GM18858 (cell line): ENCODE measurements at regions not wholly inside any gene's neighbourhood (a gene's known extent, or its start where the extent isn't known, plus 50 kb on each side); places are given as distances from the start of the nearest gene placed in this dataset.
A peak's percentile ranks its signal among the peaks of the same experiment; 100 is the strongest.
"Not testable (repeated sequence)": the region's sequence is repeated elsewhere in the genome, so short reads cannot be mapped to it uniquely, and the experiment has no call there.

Experiments used
- ATAC-seq: cut with Tn5 transposase; IDR thresholded peaks from one replicate; pipeline ENCODE4 v1.9.1; 2021; ENCODE audit not compliant: unreplicated experiment

DNA sequence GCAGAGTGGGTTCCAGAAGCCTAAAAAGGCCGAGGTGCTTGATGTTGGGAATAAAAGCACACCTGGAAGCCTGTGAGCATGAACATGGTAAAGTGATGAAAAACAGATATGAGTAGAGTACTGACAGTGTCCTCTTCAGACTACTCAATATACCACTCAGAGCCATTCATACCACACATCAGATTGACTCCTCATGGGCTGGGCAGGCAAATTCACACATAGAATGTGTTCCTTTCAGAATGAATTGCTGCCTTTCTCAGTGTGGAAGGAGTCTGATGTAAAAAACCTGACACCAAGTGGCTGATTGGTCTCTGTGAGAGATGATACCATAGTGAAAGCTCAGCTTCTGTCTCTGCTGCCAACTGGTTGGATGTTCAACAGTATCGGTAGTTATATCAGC, 442.7 kb downstream of the RAPGEF2 start:
- ATAC-seq, result peak; percentile 44

DNA sequence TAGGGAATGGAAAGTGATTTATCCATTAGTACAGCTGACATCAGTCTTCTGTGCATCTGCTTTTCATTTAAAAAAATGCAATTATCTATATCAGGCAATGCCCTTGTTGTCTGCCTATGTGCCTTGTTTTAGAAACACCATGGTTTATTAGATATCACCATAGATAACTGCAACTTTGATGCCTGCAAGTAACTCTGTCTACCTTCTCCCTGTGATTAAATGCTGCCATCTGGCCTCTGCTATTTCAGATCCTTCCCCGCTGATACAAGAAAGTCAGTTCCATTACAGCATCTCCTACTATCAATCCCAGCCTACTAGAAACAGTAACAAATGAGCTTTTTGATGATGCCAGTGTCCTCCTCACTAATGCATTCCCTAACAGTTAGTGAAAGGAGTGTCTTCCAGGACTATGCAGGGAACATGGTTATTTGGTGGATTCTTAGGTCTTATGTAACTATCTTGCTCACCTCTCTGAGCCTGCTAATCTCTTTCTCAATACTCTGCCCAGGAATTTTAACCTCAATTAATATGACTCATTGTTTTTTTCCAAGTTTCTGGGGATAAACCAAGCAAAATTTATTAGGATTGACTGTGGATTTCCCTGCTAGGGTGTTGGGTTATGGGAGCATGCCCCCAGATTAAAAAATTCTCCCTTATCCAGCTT, 444.9 kb downstream of the RAPGEF2 start:
- ATAC-seq, result no peak

- no peak for ATAC-seq
Measured at GRCh38 chr4:159549098-159549518, 446.2 kb downstream of the RAPGEF2 start.

DNA sequence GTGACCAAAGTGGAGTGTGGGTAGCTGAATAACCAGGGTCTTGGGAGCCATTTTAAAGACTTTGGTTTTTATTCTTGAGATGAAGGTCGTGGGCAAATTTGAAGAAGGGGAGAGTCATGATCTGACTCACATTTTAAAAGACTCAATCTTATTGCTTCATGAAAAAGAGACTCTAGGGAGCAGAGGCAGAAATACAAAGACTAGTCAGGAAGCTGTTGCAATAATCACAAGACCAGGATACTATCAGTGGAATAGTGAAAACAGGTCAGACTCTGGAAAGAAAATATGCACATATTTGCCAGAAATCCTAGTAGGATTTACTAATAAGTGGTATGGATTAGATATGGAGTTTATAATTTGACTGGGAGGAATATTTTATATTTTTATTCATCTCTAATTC, 448.4 kb downstream of the RAPGEF2 start:
- ATAC-seq, result no peak

- no peak for ATAC-seq
Measured at GRCh38 chr4:159552979-159553768, 450.3 kb downstream of the RAPGEF2 start.

- ATAC-seq, result no peak
Measured at GRCh38 chr4:159555873-159556272, 453.0 kb downstream of the RAPGEF2 start.

GRCh38 chr4:159562366-159562765, 459.5 kb downstream of the RAPGEF2 start:
- no peak for ATAC-seq

GRCh38 chr4:159563257-159563656, 460.4 kb downstream of the RAPGEF2 start:
- ATAC-seq, result no peak

GRCh38 chr4:159564615-159565014, 461.7 kb downstream of the RAPGEF2 start:
- ATAC-seq, result no peak

- no peak for ATAC-seq
Measured at GRCh38 chr4:159566786-159567185, 463.9 kb downstream of the RAPGEF2 start.

DNA sequence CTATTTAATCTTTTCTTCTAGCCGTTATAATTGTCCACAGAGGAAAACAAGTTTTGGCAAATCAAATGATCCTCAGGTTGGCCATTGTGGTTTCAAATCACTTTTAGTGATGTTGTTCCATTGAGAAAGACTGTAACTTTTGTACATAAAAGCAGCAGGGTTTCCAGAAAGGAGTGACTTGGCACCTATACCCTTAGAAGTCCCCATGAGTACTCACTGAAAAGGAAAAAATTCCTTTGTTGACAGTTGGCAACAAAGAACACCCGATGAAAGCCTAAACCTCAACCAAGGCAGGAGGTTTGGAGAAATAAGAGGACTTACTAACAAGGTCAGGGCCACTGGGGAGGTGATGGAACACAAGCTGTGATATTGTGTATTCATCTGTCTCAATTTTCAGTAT, 474.4 kb downstream of the RAPGEF2 start:
- no peak for ATAC-seq

GRCh38 chr4:159582685-159583084, 479.8 kb downstream of the RAPGEF2 start:
- ATAC-seq, result no peak

DNA sequence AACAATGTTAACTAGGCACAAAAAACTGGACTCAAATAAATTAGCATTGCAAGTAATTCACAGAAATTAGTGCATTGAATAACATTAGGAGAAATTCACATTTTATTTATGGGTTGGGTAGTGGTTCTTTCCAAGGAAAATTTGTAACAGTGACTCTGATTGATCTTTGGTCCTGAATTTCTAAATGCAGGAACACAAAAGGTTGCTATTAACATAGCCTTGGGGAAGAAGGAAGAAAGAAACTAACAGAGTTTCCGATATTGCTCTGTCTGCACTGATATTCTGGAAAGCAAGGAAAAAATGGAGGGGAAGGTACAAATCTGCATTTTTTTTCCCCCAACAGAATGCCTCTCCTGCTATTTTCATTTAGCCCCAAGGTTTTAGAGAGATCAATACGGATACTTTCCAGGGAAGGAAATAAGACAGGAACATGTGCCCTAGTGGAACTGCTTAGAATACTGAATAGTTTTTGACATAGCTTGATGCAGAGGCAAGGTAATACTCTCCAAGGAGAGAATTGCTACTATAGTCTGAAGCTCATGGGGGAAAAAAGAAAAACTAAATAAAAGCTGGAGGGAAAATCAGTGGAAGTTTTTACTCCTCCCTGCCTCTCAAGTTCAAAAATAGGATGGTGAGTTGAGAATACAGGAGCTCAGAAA, 490.1 kb downstream of the RAPGEF2 start:
- no peak for ATAC-seq

DNA sequence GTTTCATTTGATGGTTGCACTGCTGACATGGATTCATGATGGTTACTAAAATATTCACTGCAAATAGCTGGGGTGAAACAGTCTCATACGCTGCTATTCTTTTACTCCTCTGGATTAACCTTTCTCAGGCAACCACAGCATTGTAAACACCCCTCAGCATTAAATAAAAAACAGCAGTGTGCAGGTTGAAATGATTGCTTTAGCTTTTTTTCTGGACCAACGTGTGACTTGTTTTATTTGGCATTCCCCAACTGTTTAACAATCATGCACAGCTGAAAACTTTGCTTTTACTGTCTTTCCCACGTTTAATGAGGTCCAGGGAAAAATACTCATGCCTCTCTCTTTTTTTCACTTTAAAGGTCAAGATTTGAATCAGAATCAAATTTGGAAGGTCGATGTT, 490.8 kb downstream of the RAPGEF2 start:
- no peak for ATAC-seq

GRCh38 chr4:159594576-159594975, 491.7 kb downstream of the RAPGEF2 start:
- ATAC-seq, result no peak

DNA sequence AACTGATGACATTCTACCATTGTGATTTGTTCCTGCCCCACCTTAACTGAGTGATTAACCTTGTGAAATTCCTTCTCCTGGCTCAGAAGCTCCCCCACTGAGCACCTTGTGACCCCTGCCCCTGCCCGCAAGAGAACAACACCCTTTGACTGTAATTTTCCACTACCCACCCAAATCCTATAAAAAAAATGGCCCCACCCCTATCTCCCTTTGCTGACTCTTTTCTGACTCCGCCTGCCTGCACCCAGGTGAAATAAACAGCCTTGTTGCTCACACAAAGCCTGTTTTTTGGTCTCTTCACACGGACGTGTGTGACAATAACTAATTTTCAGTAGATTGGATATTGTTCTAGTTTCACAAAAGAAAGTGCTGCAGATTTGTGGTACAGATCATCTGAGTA, 492.2 kb downstream of the RAPGEF2 start:
- ATAC-seq, result not testable (repeated sequence)

DNA sequence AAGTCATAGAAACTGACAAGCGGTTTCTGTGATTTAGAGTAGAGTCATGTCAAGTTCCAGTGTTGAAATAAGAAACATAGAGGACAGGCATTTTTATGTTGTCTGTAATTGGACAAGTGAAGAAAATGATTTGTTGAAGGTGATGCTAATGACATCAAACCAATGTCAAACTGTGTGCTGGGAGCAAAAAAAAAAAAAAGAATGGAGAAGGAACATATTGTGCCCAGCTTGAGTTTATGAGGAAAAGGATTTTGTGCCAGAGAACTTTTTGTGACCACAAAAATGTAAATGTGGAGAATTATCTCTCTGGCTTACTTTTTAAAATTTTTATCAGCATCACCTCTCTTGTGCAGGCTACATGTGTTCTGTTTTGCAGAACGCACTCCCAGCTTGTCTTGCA, 495.7 kb downstream of the RAPGEF2 start:
- no peak for ATAC-seq

DNA sequence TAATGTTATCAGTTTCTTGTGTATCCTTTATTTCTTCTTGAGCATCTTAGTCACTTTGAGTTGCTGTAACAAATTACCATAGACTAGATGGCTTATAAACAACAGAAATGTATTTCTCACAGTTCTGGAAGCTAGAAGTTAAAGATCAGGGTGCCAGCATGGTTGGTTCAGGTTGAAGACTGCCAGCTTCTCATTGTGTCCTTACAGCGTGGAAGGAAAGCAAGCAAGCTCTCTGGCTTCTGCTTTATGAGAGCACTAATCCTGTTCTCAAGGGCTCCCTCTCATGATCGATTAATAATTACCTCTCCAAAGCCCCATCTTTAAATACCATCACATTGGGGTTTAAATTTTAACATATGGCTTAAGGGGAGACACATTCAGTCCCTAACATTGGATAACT, 497.2 kb downstream of the RAPGEF2 start:
- ATAC-seq, result no peak

GRCh38 chr4:159604781-159605180, 501.9 kb downstream of the RAPGEF2 start:
- ATAC-seq, result no peak

GRCh38 chr4:159606835-159607234, 504.0 kb downstream of the RAPGEF2 start:
- ATAC-seq, result no peak

DNA sequence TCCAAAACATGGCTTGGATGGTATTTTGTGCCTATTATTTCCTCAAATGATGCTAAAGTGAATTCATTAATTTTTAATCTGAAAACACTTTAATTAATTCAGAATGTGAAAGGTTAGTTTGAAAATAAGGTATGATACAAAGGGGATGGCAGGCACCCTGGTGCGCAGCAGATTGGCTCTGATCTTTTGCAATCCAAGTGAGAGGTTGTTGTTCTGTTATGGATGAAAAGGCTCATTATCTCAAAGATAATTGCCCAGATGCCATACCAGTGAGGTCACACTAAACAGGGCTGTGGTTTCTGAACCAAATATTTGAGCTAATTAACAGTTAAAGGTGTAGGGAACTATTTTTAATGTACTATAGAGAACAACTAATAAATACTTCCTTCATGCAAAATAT, 504.9 kb downstream of the RAPGEF2 start:
- no peak for ATAC-seq

DNA sequence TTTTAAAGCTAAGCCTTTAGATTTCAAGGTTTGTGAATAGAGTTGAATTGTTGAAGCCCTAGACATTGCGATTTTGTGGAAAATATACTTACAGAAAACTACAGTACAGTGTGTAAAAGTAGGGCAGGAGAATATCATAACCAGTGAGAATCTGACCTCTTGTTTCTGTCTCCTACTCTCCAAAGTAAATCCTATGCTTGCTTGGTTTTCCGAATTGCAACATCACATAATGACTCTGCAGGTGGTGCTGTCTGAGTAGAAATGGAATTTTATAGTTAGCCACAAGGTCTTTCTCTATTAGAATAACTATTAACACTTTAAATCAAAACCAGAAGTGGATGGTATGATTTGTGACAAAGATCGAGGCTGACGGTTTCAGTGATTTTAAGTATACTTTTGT, 505.6 kb downstream of the RAPGEF2 start:
- no peak for ATAC-seq
